IPS DF 4.7 (cell line): ENCODE measurements at regions not wholly inside any gene's neighbourhood (a gene's known extent, or its start where the extent isn't known, plus 50 kb on each side); places are given as distances from the start of the nearest gene placed in this dataset.
"Not testable (repeated sequence)": the region's sequence is repeated elsewhere in the genome, so short reads cannot be mapped to it uniquely, and the experiment has no call there.

Experiments used
- DNase-seq: peaks from one replicate; pipeline ENCODE4 v3.0.0-alpha.2; 2013; ENCODE audit warnings: low spot score; ENCODE audit errors: extremely low read depth

DNA sequence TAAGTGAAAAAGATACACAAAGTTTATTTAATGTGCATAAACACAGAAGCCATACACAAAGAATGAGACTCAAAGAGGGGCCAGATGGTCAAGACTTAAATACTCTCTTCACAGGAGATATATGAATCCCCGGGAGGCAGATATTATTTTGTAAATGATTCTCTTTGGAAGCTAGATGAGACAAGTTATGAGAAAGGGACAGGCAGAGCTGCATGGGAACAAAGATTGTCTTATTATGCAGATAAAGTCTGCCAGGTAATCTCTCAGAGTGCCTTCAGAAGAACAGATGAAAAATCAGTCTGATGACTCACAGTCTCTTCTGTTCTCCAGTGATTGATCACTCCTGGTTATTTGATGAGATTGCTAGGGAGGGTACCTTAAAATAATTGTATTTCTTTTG, 89.0 kb downstream of the NAF1 start:
- no peak for DNase-seq

DNA sequence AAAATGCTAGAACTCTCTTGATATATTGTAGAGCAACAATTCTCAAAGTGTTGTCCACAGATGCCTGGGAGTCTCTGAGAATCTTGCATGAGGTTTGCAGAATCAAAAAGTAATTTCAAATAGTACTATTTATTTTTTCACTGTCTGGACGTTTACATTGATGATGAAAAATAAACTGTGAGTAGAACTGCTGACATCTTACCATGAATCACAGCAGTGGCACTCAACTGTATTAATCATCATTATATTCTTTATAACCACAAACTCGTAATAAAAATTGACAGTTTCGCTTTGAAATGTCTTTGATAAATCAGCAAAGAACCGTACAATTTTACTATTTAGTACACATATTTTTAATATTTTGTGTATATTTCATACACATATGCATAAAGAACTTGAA, 94.5 kb downstream of the NAF1 start:
- DNase-seq, result no peak

DNA sequence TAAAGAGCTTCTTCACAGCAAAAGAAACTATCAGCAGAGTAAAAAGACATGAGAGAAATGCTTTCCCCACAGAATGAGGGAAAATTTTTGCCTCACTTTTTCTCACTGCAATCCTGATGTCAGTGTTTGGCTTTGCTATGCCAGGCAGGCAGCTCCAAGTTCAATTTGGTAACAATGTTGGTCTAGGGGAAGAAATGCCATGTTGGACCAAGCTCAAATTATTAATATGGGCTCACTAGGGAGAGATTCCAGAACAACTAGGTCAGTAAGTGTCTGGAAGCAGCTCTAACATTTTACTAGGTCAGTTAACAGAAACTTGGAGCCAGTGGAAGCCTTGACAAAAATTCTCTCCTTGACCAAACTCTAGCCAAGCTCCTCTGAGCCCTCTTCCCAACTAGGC, 95.4 kb downstream of the NAF1 start:
- DNase-seq, result no peak

DNA sequence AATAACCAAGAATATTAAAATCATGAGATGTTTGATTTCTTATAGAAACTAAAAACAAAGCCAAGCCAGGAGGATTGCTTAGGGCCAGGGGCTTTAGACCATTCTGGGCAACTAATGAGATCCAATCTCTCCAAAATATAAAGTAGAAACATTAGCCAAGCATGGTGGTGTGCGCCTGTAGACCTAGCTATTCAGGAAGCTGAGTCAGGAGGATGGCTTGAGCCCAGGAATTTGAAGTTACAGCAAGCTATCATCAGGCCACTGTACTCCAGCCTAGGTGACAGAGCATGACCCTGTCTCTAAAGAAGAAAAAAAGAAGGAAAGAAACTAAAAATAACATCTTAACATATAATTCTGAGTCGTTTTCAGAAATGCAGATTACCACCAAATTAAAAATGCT, 96.7 kb downstream of the NAF1 start:
- DNase-seq, result no peak

DNA sequence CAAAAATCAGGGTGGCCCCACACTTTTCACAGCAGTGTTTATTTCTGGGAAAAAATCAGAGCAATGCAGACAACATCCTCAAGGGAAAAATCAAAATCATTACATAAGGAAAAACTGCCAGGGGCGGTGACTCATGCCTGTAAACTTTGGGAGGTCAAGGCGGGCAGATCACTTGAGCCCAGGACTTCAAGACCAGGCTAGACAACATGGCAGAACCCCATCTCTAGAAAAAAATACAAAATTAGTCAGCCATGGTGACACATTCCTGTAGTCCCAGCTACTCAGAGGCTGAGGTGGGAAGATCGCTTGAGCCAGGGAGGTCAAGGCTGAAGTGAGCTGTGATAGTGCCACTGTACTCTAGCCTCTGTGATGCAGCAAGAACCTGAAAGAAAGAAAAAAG, 102.8 kb downstream of the NAF1 start:
- no peak for DNase-seq

DNA sequence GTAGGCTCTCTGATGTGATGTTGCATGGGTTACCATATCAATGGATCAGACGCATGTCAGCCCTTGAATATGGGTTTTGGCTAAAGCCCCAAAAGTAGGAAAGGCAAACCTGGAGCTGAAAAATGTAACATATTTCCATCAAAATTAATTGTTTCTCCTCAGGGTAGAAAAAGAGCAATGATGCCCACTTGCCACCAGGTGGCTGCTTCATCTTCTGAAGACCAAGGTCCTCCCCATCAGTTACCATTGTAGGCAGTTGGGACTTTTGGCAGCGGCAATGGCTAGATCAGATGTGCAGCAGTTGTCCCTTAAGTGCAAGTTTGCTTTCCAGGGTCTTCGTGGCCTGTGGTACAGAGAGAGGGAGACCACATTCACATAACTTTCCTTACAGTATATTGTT, 118.2 kb downstream of the NAF1 start:
- no peak for DNase-seq

DNA sequence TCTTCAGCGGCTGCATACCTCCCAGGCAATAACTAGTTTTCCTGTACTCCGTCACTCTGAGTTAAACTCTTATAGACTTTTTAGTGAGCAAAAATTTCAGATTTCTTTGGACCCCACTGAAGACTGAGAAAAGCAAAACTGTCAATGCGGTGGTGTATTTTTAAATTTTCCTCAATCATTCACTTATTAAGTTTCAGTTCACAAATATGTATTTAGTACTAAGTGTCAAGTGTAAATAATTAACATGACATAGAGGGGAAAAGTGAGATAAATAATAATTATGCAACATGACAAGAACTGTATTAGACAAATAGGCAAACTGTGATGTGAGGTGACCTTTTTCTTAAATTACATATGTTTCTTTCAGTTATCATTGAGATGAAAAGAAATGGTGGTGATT, 124.4 kb downstream of the NAF1 start:
- DNase-seq, result no peak

DNA sequence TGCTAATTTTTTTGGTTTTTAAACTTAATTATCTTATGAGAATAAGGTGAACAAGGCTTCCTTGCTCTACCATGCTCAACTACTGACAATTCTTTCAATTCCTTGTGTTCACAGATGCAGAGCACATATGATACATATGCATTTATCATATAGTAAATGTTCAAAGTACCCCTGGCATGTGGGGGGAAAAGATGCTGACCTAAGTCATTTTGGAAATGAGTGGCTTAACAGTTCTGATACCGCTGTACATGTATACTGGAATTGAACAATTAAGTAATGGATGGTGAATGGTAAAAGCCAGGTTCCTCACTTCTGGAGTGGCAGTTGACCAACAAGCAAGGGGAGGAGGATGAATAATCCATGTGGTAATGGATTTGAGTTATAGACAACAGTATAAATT, 149.6 kb downstream of the NAF1 start:
- DNase-seq, result no peak

DNA sequence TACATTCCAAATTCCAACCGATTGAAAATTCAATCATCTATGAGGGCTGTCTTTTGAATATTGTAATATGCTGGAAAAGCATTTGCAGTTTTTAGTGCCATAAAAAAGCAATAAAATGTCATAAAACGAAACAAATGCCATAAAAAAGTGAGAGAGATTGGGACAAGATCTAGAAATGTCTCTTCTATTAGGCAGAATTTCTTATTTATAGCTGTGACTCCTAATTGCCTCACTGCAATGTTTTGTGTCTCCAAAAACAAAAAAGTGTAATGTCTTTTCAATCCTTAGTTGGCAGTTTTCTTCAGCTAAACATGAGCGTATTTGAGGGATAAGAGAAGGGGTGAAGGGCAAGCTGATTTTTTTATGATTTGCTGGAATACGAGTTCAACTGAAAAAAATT, 153.9 kb downstream of the NAF1 start:
- no peak for DNase-seq

DNA sequence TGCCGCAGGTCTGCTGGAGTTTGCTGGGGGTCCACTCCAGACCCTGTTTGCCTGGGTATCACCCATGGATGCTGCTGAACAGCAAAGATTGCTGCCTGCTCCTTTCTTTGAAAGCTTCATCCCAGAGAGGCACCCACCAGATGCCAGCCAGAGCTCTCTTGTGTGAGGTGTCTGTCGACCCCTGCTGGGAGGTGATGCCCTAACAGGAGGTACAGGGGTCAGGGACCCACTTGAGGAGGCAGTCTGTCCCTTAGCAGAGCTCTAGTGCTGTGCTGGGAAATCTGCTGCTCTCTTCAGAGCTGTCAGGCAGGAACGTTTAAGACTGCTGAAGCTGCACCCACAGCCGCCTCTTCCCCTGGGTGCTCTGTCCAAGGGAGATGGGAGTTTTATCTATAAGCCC, 162.7 kb downstream of the NAF1 start:
- no peak for DNase-seq

DNA sequence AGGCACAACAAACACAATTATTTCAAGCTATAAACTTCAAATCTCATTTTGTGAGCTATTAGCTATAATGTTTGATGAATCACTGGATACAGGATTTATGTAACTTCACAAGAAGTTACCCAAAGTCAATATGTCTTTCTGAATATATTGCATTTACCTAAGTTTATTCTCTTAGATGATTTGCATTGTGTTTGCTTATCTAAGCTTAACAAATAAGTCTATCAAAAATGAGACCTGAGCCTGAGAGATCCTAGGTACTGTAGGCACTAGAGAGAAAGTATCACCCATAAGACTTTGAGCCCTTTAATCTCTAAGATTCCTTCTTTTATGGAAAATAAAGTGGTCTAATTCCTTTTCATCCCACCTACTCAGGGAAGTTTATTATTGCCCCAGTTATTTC, 178.2 kb downstream of the NAF1 start:
- no peak for DNase-seq

DNA sequence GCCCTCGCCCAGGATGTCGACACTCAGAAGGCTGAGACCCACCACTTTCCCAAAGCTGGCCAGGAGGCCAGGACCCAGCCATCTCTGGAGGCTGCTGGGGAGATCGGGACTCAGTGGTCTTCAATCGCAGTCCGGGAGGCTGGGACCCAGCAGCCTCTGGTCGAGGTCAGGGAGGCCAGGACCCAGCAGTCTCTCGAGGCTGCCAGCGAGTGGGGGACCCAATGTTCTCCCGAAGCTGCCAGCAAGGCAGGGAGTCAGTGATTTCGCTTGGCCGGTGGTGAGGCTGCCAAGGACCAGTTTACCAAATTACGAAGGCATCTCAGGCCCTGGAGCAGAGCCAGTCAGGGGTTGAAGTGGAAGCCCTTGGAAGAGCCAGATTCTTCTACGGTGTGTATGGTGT, 181.6 kb downstream of the NAF1 start:
- DNase-seq, result no peak

DNA sequence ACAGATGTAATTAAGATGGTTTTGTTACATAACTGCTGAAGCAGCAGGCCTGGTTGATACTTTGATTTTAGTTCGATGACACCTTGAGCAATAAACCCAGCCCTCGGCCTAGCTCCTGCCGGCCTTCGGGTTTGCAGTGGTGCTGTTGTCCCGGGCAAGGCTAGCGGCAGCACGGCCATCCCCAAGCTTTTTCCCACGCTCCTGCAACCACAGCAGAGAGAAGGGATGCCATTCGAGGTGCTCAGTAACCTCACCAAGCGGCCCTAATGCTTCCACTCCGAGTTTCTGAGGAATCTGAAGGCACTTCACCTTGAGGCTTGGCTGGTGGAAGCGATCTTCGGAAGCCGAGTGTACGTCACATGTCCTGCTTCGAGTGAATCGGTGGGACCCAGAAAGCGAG, 182.1 kb downstream of the NAF1 start:
- DNase-seq, result no peak

DNA sequence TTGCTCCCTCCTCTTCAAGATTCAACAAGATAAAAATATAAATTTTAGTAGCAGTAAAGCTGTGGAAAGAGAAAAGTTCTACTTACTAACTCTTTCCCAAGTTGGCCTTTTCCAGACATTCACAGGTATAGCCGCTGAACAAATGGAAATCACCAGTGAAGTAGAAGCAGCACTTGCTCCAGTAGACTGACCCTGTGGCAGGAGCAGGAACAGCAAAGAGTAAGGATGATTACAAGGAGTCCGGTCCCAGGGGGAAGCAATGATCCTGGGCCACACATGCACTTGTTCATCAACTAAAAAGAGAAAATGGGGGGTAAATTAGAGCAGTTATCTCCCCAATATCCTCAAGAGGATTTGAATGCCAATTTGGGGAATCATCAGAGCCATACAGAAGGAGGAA, 184.9 kb downstream of the NAF1 start:
- no peak for DNase-seq

DNA sequence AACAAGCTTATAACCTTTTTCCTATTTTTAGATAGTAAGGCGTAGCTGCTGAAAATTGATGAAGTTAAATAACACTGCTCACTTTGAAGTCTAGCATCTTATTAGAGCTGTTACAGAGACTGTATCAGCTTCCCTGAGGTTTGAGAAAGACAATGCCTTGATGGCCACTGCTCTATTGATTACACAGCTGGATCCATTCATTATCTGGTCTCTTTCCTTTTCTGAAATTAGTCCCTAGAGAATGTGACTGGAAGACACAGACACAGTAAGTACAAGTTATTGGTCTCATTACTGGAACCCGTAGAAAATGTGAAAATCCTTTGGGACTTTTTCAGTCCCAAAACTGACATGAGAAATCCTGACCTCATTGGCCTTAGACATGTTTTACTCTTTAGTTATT, 188.3 kb downstream of the NAF1 start:
- no peak for DNase-seq

DNA sequence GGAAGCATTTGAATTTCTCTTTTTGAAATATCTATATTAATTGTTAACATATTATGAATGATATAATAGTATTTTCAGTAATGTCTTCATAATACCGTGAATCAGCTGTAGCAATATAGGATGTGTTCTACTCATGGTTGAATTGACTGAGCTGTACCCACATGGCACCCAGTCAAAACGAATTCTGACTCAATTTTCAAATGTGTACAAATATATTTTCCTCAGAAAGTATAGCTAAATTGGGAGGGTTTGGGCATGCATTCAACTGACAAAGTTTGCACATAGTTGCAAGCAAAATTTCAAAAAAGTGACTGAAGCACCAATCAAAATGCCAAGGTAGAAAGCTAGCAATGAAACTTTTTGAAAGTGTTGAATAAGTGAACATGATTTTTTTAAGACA, 188.9 kb downstream of the NAF1 start:
- no peak for DNase-seq

DNA sequence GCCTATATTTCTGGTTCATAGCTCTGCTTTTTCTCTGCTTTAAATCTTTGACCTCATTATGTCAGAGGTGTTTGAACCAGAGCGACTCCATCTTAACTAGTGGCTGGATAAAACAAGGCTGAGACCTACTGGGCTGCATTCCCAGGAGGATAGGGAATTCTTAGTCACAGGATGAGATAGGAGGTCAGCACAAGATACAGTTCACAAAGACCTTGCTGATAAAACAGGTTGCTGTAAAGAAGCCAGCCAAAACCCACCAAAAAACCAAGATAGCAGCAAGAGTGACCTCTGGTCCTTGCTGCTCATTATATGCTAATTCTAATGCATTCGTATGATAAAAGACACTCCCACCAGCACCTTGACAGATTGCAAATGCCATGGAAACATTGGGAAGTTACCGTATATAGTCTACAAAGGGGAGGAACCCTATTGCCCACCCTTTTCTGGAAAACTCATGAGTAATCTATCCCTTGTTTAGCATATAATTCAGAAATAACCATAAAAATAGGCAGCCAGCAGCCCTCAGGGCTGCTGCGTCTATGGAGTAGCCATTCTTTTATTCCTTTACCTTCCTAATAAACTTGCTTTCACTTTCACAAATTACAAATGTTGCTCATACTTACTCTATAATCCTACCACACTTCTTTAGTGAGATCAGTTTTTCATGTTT, 193.9 kb downstream of the NAF1 start:
- no peak for DNase-seq

DNA sequence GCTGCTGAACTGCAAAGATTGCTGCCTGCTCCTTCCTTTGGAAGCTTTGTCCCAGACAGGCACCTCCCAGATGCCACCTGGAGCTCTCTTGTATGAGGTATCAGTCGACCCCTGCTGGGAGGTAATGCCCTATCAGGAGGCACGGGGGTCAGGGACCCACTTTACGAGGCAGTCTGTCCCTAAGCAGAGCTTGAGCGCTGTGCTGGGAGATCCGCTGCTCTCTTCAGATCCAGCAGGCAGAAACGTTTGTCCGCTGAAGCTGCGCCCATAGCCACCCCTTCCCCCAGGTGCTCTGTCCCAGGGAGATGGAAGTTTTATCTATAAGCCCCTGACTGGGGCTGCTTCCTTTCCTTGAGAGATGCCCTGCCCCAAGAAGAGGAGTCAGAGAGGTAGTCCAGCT, 197.5 kb downstream of the NAF1 start:
- no peak for DNase-seq

DNA sequence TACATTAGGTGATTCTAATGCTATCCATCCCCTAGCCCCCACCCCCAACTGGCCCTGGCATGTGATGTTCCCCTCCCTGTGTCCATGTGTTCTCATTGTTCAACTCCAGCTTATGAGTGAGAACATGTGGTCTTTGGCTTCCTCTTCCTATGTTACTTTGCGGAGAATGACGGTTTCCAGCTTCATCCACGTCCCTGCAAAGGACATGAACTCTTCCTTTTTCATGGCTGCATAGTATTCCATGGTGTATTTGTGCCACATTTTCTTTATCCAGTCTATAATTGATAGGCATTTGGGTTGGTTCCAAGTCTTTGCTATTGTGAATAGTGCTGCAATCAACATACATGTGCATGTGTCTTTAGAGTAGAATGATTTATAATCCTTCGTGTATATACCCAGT, 200.7 kb downstream of the NAF1 start:
- DNase-seq, result not testable (repeated sequence)

DNA sequence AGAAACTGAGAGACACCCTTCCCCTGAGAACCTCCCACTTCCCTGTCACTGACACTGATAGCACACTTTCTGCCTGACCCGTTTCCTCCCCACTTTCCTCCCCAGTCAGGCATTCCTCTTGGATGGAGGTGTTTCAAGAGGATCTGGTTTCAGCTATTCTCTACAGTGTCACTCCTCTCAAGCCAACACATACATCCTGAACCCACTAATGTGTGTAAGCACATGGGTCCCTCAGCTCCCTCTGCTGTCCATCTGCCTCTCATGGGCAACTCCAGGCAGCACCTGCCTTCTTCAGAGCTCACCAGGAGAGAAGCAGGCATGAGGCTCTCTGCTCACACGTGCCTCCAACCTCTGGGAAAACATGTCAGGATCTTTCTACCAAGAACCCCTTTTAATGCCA, 207.6 kb downstream of the NAF1 start:
- no peak for DNase-seq

DNA sequence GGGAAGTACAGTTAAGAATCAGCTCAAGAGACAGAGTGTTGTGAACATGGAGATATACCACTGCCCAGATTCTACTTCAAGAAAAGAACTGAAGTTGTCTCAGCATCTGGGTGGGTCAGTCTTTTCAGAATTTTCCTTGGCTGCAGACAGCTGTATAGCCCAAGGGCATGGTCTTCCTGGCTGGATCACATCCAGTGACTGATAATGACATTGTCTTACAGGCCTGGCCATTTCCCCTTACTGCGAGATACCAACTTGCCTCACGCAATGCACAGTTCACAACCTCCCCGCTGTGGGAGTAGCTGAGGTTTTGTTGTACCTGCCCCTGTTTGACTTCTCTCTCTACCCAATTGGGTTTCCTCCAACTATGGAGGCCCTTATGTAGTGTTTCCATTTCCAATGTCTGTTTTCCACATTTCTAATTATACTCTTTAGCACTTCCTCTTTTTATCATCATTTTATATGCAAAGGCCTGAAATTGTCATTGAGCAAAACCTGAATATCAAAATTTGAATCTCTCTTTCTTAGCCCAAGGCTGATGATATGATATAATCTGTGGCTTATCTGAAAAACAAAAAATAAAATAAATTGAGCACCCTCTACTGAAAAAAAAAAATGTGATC, 209.1 kb downstream of the NAF1 start:
- no peak for DNase-seq

DNA sequence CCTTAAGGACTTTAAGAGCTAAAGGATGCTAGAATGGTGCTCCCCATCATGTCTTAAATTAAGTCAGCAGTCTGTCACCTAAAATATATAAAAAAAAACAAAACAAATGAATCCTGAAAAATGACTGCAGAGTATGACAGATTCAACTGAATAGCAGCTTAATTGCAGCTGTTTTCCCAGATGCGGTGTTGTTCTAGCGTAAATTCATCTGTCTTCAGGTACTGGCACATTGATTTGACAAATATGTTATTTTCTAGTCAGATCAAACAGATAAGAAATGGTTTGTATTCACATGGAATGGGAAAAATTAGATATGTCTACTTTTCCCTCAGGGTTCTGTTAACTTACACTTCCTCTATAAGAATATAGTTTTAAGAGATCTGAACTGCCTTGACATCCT, 211.7 kb downstream of the NAF1 start:
- DNase-seq, result no peak

DNA sequence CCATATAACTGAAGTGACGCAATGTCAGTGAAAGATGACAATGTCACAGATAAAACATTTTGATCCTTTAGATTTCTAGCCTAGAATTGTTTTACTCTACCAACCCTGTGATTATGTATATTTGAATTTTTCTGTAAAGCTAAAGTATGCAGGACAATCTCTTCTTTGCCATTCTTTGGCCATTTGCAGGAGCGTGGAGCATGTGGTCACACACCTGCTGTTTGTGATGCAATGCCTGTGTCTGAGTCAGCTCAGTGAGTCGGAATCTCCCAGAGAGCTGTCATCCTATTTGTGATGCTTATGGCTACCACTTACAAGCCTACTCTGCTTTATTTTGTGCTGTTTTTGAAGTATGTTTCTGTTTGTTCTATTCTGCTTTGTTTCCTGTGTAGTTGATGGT, 214.5 kb downstream of the NAF1 start:
- no peak for DNase-seq

DNA sequence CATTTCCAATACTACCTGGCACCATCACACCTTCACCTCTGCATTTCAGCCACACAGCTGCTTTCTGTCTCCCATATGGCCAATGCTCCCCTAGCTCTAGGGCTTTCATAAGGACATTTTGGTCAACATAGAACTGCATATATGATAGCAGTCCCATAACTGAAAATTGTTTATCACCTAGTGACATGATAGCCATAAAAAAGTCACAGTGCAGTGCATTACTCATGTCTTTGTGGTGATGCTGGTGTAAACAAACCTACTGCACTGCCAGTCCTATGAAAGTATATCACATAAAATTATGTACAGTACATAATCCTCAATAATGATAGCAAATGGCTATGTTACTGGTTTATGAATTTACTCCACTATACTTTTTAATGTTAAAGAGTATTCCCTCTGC, 221.0 kb downstream of the NAF1 start:
- no peak for DNase-seq
